ENCODE measurements at regions not wholly inside any gene's neighbourhood (a gene's known extent, or its start where the extent isn't known, plus 50 kb on each side); places are given as distances from the start of the nearest gene placed in this dataset.
"Not testable (repeated sequence)": the region's sequence is repeated elsewhere in the genome, so short reads cannot be mapped to it uniquely, and the experiment has no call there.

- no peak for DNase-seq (ENCODE audit: low spot score)
Measured at GRCh38 chr9:21533597-21533996, 51.5 kb upstream of the IFNE start.

- DNase-seq (ENCODE audit: low spot score) = no peak
Measured at GRCh38 chr9:21535396-21535795, 53.3 kb upstream of the IFNE start.

GRCh38 chr9:21542787-21543186 is 60.7 kb upstream of the IFNE start:
- no peak for DNase-seq (ENCODE audit: low spot score)

- no peak for DNase-seq (ENCODE audit: low spot score)
Measured at GRCh38 chr9:21543187-21543586, 61.1 kb upstream of the IFNE start.

- DNase-seq (ENCODE audit: low spot score) = not testable (repeated sequence)
Measured at GRCh38 chr9:21543816-21544215, 61.7 kb upstream of the IFNE start.

- DNase-seq (ENCODE audit: low spot score) = no peak
Measured at GRCh38 chr9:21546949-21547348, 64.8 kb upstream of the IFNE start.

- DNase-seq (ENCODE audit: low spot score) = no peak
Measured at GRCh38 chr9:21549251-21549765, 67.2 kb upstream of the IFNE start.

GRCh38 chr9:21549890-21550289 is 67.8 kb upstream of the IFNE start:
- no peak for DNase-seq (ENCODE audit: low spot score)

- DNase-seq (ENCODE audit: low spot score) = no peak
Measured at GRCh38 chr9:21550392-21550791, 68.3 kb upstream of the IFNE start.

- no peak for DNase-seq (ENCODE audit: low spot score)
Measured at GRCh38 chr9:21551401-21551800, 69.3 kb upstream of the IFNE start.

GRCh38 chr9:21552244-21553170 is 70.4 kb upstream of the IFNE start:
- no peak for DNase-seq (ENCODE audit: low spot score)

GRCh38 chr9:21553441-21553840 is 71.3 kb upstream of the IFNE start:
- DNase-seq (ENCODE audit: low spot score) = no peak

GRCh38 chr9:21554813-21555212 is 72.7 kb upstream of the IFNE start:
- no peak for DNase-seq (ENCODE audit: low spot score)

- no peak for DNase-seq (ENCODE audit: low spot score)
Measured at GRCh38 chr9:21555911-21556310, 73.8 kb upstream of the IFNE start.

GRCh38 chr9:21556581-21557427 is 74.7 kb upstream of the IFNE start:
- DNase-seq (ENCODE audit: low spot score) = no peak

- DNase-seq (ENCODE audit: low spot score) = no peak
Measured at GRCh38 chr9:21557428-21557768, 75.3 kb upstream of the IFNE start.

- no peak for DNase-seq (ENCODE audit: low spot score)
Measured at GRCh38 chr9:21558079-21558478, 76.0 kb upstream of the IFNE start.

- no peak for DNase-seq (ENCODE audit: low spot score)
Measured at GRCh38 chr9:21558615-21559401, 76.7 kb upstream of the IFNE start.

GRCh38 chr9:21559402-21560280 is 77.5 kb upstream of the IFNE start:
- DNase-seq (ENCODE audit: low spot score) = peak; percentile 37

- DNase-seq (ENCODE audit: low spot score) = no peak
Measured at GRCh38 chr9:21560281-21560745, 78.2 kb upstream of the IFNE start.

GRCh38 chr9:21561502-21561901 is 79.4 kb upstream of the IFNE start:
- DNase-seq (ENCODE audit: low spot score) = no peak
